ENCODE measurements at regions not wholly inside any gene's neighbourhood (a gene's known extent, or its start where the extent isn't known, plus 50 kb on each side); places are given as distances from the start of the nearest gene placed in this dataset.

GRCh38 chr3:20844851-20845250, 658.8 kb upstream of the SGO1 start:
- H3K4me1 ChIP-seq, result no peaks in the 10 kb centered on the region
- H3K27me3 ChIP-seq, result no peaks in the 10 kb centered on the region
- intact Hi-C loops (cut with DNase I; ENCODE audit: low total_unique reads), result no loop called here
- H3K4me3 ChIP-seq, result no peak overlapping the region
- no peak overlapping the region for H3K27ac ChIP-seq
- H3K9me3 ChIP-seq, result no peaks in the 10 kb centered on the region
- DNase-seq, result no peak
- TF ChIP-seq CTCF (IDR thresholded peaks at IDR 0.05), result no peak
- no peaks in the 10 kb centered on the region for H3K36me3 ChIP-seq

GRCh38 chr3:20842594-20843436, 656.8 kb upstream of the SGO1 start:
- DNase-seq, result no peak
- no peak for TF ChIP-seq CTCF (IDR thresholded peaks at IDR 0.05)
- no peaks in the 10 kb centered on the region for H3K27me3 ChIP-seq
- no peaks in the 10 kb centered on the region for H3K9me3 ChIP-seq
- H3K36me3 ChIP-seq, result no peaks in the 10 kb centered on the region
- no peak overlapping the region for H3K4me3 ChIP-seq
- intact Hi-C loops (cut with DNase I; ENCODE audit: low total_unique reads), result no loop called here
- no peak overlapping the region for H3K27ac ChIP-seq
- H3K4me1 ChIP-seq, result no peaks in the 10 kb centered on the region

GRCh38 chr3:20842002-20842401, 656.0 kb upstream of the SGO1 start:
- Histone ChIP-seq H3K27me3 (no peaks in the 10 kb centered on the region), H3K4me3 (no peak overlapping the region), H3K27ac (no peak overlapping the region), H3K4me1 (no peaks in the 10 kb centered on the region), H3K36me3 (no peaks in the 10 kb centered on the region), H3K9me3 (no peaks in the 10 kb centered on the region)
- no peak for DNase-seq
- intact Hi-C loops (cut with DNase I; ENCODE audit: low total_unique reads), result no loop called here
- no peak for TF ChIP-seq CTCF (IDR thresholded peaks at IDR 0.05)

- Histone ChIP-seq H3K9me3 (no peaks in the 10 kb centered on the region), H3K4me1 (no peaks in the 10 kb centered on the region), H3K36me3 (no peaks in the 10 kb centered on the region), H3K27ac (no peak overlapping the region), H3K27me3 (no peaks in the 10 kb centered on the region), H3K4me3 (no peak overlapping the region)
- DNase-seq, result no peak
- TF ChIP-seq CTCF (IDR thresholded peaks at IDR 0.05), result no peak
- intact Hi-C loops (cut with DNase I; ENCODE audit: low total_unique reads), result no loop called here
These were observed 651.8 kb upstream of the SGO1 start for GRCh38 chr3:20837676-20838302.

DNA sequence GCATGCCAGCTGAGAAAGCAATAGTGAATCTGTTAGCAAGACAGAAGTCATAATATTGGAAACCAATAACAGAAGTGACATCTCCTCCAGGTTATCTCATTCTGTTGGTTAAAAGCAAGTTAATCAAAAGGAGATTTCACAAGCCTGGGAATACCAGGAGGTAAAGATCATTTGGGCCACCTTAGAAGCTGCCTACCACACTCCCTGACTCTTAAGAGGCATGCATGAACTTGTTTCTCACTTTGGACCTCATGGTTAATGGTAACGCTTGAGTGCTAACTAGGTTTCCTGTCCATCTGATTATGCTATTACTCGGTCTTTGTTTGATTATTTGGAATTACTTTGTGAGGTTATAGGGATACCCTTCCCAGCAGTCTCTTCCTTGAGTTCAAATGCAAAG, 650.8 kb upstream of the SGO1 start:
- Histone ChIP-seq H3K27ac (no peak overlapping the region), H3K27me3 (no peaks in the 10 kb centered on the region), H3K36me3 (no peaks in the 10 kb centered on the region), H3K4me3 (no peak overlapping the region), H3K9me3 (no peaks in the 10 kb centered on the region), H3K4me1 (no peaks in the 10 kb centered on the region)
- no peak for DNase-seq
- no peak for TF ChIP-seq CTCF (IDR thresholded peaks at IDR 0.05)
- intact Hi-C loops (cut with DNase I; ENCODE audit: low total_unique reads), result no loop called here

Measured in tibial artery (tissue), 4 donors.